Fibroblast of lung (primary cell): ENCODE measurements at regions not wholly inside any gene's neighbourhood (a gene's known extent, or its start where the extent isn't known, plus 50 kb on each side); places are given as distances from the start of the nearest gene placed in this dataset.

Source experiments
- DNase-seq, 2 donors: peaks; one replicate each; pipeline versions ENCODE4 v3.0.0 to v3.0.0-alpha.2; 2010; ENCODE audit warnings: low read depth in 2 of 2
- H2AFZ ChIP-seq: 2 replicates; pipeline ENCODE4 v1.5.1; 2012; ENCODE audit warnings: low read length, control low read depth, inconsistent platforms
- H3K27ac ChIP-seq: 2 replicates; pipeline ENCODE4 v1.5.1; 2011; ENCODE audit warnings: low read length, control low read depth; ENCODE audit not compliant: insufficient read depth
- H3K27me3 ChIP-seq: 2 replicates; pipeline ENCODE4 v1.5.1; 2011; ENCODE audit warnings: mild to moderate bottlenecking, low read length; ENCODE audit not compliant: control insufficient read depth, insufficient read depth
- H3K36me3 ChIP-seq: 2 replicates; pipeline ENCODE4 v1.5.1; 2011; ENCODE audit warnings: low read length; ENCODE audit not compliant: control insufficient read depth, insufficient read depth
- H3K4me1 ChIP-seq: 2 replicates; pipeline ENCODE4 v1.5.1; 2011; ENCODE audit warnings: low read length; ENCODE audit not compliant: control insufficient read depth, insufficient read depth; ENCODE audit errors: extremely low read depth
- H3K4me2 ChIP-seq: 2 replicates; pipeline ENCODE4 v1.5.1; 2011; ENCODE audit warnings: low read length, control low read depth; ENCODE audit not compliant: insufficient read depth; ENCODE audit errors: extremely low read depth
- H3K4me3 ChIP-seq, 4 experiments: fragments of 200-600 bp in 1 of 4; sonication (generic) in 1 of 4; replicated peaks in 1 of 4; 2 replicates each; pipeline ENCODE4 v1.5.1; 2011 to 2016; ENCODE audit warnings: low read length in 4 of 4, low read depth in 3 of 4, mild to moderate bottlenecking in 3 of 4, control low read depth in 2 of 4, inconsistent platforms in 1 of 4, mixed read lengths in 1 of 4; ENCODE audit not compliant: insufficient read depth in 1 of 4; ENCODE audit errors: control extremely low read depth in 1 of 4
- H3K79me2 ChIP-seq: 2 replicates; pipeline ENCODE4 v1.5.1; 2012; ENCODE audit warnings: mild to moderate bottlenecking, low read length, inconsistent platforms; ENCODE audit not compliant: control insufficient read depth, insufficient read depth
- H3K9ac ChIP-seq: 2 replicates; pipeline ENCODE4 v1.5.1; 2011; ENCODE audit warnings: mild to moderate bottlenecking, low read length, control low read depth; ENCODE audit not compliant: insufficient read depth
- H3K9me3 ChIP-seq: 2 replicates; pipeline ENCODE4 v1.5.1; 2012; ENCODE audit warnings: low read depth, low read length; ENCODE audit not compliant: control insufficient read depth, insufficient read depth
- H4K20me1 ChIP-seq: 2 replicates; pipeline ENCODE4 v1.5.1; 2011; ENCODE audit warnings: low read length; ENCODE audit not compliant: control insufficient read depth, insufficient read depth; ENCODE audit errors: extremely low read depth
- EZH2 ChIP-seq: IDR thresholded peaks from 2 replicates; pipeline ENCODE4 v1.5.1; 2012; ENCODE audit warnings: low read length, control low read depth, mild to moderate bottlenecking; ENCODE audit errors: missing control alignments
- TF ChIP-seq, protein P1 (sequence below), 2 donors: IDR thresholded peaks in 1 of 2; conservative IDR thresholded peaks in 1 of 2; 1 replicate in 1 of 2; 2 replicates in 1 of 2; pipeline ENCODE4 v1.5.1; 2011 to 2012; ENCODE audit warnings: low read length in 2 of 2, control low read depth in 1 of 2, inconsistent platforms in 1 of 2, low read depth in 1 of 2, mild to moderate bottlenecking in 1 of 2

DNA sequence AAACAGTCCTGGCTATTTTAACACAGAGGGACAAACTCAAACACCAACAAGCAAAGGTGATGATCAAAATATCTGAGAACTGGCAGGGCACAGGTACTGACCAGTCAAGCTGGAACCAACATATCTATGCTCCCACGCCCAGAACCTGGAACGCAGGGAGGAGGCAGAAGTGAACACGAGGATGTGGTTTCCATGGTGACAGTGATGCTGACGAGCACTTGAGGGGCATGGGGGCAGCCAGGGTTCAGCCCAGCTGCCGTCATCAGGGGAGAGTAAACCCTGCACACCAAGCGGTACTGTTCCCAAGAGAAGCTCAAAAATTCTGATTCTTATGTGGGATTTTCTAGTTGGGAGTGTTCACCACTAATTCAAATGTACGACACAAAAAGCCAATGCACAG, 113.6 kb upstream of the SFSWAP start:
- no peaks in the 10 kb centered on the region for H4K20me1 ChIP-seq
- no peaks in the 10 kb centered on the region for H3K79me2 ChIP-seq
- H3K9me3 ChIP-seq, result no peaks in the 10 kb centered on the region
- no peak overlapping the region for H2AFZ ChIP-seq
- no peak overlapping the region for H3K27ac ChIP-seq
- no peak overlapping the region for H3K9ac ChIP-seq
- no peak overlapping the region for H3K4me2 ChIP-seq
- no peak for TF ChIP-seq EZH2
- TF ChIP-seq, protein P1, sequence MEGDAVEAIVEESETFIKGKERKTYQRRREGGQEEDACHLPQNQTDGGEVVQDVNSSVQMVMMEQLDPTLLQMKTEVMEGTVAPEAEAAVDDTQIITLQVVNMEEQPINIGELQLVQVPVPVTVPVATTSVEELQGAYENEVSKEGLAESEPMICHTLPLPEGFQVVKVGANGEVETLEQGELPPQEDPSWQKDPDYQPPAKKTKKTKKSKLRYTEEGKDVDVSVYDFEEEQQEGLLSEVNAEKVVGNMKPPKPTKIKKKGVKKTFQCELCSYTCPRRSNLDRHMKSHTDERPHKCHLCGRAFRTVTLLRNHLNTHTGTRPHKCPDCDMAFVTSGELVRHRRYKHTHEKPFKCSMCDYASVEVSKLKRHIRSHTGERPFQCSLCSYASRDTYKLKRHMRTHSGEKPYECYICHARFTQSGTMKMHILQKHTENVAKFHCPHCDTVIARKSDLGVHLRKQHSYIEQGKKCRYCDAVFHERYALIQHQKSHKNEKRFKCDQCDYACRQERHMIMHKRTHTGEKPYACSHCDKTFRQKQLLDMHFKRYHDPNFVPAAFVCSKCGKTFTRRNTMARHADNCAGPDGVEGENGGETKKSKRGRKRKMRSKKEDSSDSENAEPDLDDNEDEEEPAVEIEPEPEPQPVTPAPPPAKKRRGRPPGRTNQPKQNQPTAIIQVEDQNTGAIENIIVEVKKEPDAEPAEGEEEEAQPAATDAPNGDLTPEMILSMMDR (conservative IDR thresholded peaks at IDR 0.05 in 1 of 2, IDR thresholded peaks at IDR 0.05 in 1 of 2; ENCODE audit: low read depth in 1 of 2, low read length in 2 of 2), result no peak
- H3K4me3 ChIP-seq, result no peak overlapping the region
- H3K36me3 ChIP-seq, result no peaks in the 10 kb centered on the region
- H3K4me1 ChIP-seq, result no peaks in the 10 kb centered on the region
- DNase-seq, result no peak
- H3K27me3 ChIP-seq, result no peaks in the 10 kb centered on the region

DNA sequence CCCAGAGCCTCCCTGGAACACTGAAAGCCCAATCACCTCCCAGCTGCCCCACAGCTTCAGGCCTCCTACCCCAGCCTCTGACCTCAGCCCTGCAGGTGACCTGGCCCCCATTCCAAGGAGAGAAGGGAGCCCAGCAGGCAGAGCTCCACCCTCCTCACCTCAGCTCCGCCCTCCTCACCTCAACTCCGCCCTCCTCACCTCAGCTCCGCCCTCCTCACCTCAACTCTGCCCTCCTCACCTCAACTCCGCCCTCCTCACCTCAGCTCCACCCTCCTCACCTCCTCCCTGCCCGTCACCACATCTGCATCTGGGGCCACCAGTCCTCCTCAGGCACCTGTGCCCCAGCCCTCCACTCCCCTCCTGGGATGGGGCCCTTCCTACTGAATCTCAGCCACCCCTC, 112.2 kb upstream of the SFSWAP start:
- Histone ChIP-seq H3K4me1 (no peaks in the 10 kb centered on the region), H3K27ac (no peak overlapping the region), H3K27me3 (no peaks in the 10 kb centered on the region), H3K79me2 (no peaks in the 10 kb centered on the region), H3K4me2 (no peak overlapping the region), H3K9ac (no peak overlapping the region), H3K9me3 (no peaks in the 10 kb centered on the region), H3K4me3 (no peak overlapping the region), H3K36me3 (no peaks in the 10 kb centered on the region), H2AFZ (no peak overlapping the region), H4K20me1 (no peaks in the 10 kb centered on the region)
- TF ChIP-seq, protein P1 (conservative IDR thresholded peaks at IDR 0.05 in 1 of 2, IDR thresholded peaks at IDR 0.05 in 1 of 2; ENCODE audit: low read depth in 1 of 2, low read length in 2 of 2), result no peak
- TF ChIP-seq EZH2, result no peak
- no peak for DNase-seq

DNA sequence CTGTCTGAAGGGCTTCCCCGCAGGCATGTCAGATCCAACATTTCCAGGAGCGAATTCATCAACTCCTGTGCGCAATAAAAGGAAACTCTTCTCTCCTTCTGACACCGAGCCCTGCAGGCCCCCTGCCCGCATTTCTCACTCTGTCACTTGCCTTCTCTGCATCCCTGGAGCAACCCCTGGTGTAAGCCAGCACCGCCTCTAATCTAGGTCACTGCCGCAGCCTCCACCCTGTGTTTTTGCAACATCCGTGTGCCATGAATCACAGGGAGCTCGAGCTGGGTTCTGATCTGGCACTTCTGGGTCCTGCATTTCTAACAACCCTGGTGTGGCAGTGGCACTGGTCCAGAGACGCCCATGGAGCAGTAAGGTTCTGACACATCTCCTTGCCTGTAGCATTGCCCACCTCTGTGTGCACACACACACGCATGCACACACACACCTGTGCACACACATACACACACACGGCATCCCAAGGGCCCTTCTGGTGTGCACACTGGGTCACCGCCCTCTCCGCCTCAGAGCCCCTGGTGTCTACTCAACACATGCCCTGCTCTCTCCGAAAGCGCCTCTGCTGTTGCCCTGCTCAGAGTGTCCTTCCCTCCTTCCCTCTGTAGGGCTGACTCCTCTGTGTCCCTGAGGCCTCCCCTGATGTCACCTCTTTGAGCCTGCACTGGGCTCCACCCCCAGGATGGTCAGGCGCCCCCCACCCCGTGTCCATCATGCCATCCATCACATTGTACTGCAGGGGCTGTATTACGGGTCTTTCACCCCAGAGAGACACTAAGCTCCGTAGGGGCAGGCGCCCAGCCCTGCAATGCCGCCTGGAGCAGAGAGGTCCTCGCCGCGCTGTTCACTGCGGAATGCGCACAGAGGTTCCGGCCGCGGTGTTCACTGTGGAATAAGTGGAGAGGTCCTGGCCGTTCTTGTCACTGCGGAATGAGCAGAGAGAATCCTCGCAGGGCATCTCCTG, 111.4 kb upstream of the SFSWAP start:
- H3K4me1 ChIP-seq, result no peaks in the 10 kb centered on the region
- no peaks in the 10 kb centered on the region for H3K27me3 ChIP-seq
- no peaks in the 10 kb centered on the region for H4K20me1 ChIP-seq
- TF ChIP-seq, protein P1 (conservative IDR thresholded peaks at IDR 0.05 in 1 of 2, IDR thresholded peaks at IDR 0.05 in 1 of 2; ENCODE audit: low read depth in 1 of 2, low read length in 2 of 2), result no peak
- no peak for TF ChIP-seq EZH2
- no peaks in the 10 kb centered on the region for H3K79me2 ChIP-seq
- no peak overlapping the region for H3K27ac ChIP-seq
- DNase-seq, result no peak
- no peak overlapping the region for H3K4me2 ChIP-seq
- H3K36me3 ChIP-seq, result no peaks in the 10 kb centered on the region
- no peaks in the 10 kb centered on the region for H3K9me3 ChIP-seq
- H3K4me3 ChIP-seq, result no peak overlapping the region
- H2AFZ ChIP-seq, result no peak overlapping the region
- H3K9ac ChIP-seq, result no peak overlapping the region
